Activated CD4-positive, alpha-beta memory T cell treated with anti-CD3 and anti-CD28 coated beads for 36 hours (primary cell): ENCODE measurements at regions not wholly inside any gene's neighbourhood (a gene's known extent, or its start where the extent isn't known, plus 50 kb on each side); places are given as distances from the start of the nearest gene placed in this dataset.
A peak's percentile ranks its signal among the peaks of the same experiment; 100 is the strongest.
"Not testable (repeated sequence)": the region's sequence is repeated elsewhere in the genome, so short reads cannot be mapped to it uniquely, and the experiment has no call there.

ENCODE experiments used
- CTCF ChIA-PET: fragments of 350-600 bp; sonication (Branson Sonifier 250); formaldehyde crosslinking; loops from one replicate; lab custom pipeline; 2021; ENCODE audit warnings: antibody characterized with exemption, inconsistent platforms; lab: Charles Lee
- POLR2A ChIA-PET: fragments of 350-600 bp; sonication (Branson Sonifier 250); formaldehyde crosslinking; loops from one replicate; lab custom pipeline; 2021; ENCODE audit warnings: antibody characterized with exemption; lab: Charles Lee
- DNase-seq: peaks from one replicate; pipeline ENCODE4 v3.0.0-alpha.2; 2020
- H3K27ac Mint-ChIP-seq: one replicate; pipeline ENCODE4 v1.8.0; 2021; ENCODE audit warnings: mixed read lengths
- H3K27me3 Mint-ChIP-seq: one replicate; pipeline ENCODE4 v1.8.0; 2021; ENCODE audit warnings: mixed read lengths
- H3K36me3 Mint-ChIP-seq: one replicate; pipeline ENCODE4 v1.8.0; 2021; ENCODE audit warnings: mixed read lengths
- H3K4me1 Mint-ChIP-seq: one replicate; pipeline ENCODE4 v1.8.0; 2021; ENCODE audit warnings: low read depth, mixed read lengths
- H3K4me3 Mint-ChIP-seq: one replicate; pipeline ENCODE4 v1.8.0; 2021; ENCODE audit warnings: mild to moderate bottlenecking, mixed read lengths
- H3K9me3 Mint-ChIP-seq: one replicate; pipeline ENCODE4 v1.8.0; 2021; ENCODE audit warnings: mixed read lengths
- intact Hi-C: fragments of 100-400 bp; cut with micrococcal nuclease; formaldehyde crosslinking; loops from one replicate; pipeline ENCODE4 v1.15.1; 2023

DNA sequence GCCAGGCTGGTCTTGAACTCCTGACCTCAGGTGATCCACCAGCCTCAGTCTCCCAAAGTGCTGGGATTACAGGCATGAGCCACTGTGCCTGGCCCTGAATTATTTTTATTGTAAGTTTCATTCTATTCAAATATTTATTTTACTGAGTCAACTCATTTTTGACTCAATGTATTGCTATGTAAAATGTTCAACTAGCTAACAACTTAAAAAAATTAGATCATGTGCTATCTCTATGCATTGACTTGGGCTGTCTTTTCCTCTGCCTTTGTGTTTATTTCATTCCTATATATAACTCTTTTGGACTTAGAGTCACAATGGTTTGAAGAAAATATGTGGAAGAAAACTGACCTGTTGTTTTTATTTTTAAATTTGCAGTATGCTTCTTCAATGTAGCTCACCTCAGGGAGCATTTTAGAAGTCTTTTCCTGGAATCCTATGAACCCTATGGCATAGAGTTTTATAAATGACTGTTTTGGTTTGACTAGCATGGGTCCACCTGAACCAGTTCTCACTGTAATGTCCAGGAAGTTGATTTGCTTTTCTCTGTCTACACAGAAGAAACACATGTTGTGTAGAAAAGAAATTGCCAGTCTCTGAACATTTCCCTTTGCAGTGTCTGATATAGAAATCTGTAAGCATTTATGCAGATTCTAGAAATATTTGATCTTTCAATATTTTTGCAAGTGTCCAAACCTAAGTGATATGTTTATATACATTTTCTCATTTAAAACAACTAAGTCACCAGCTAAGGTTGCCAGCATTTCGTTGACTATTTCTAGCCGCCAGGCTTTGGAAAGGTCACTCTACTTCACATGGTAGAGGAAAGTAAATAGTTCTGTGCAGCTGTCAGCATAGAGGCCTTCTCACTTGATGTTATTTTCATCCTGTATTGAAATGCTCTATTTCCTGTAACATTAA lies 138.8 kb downstream of the PCSK1 start:
- no peak overlapping the region for H3K27ac Mint-ChIP-seq
- intact Hi-C loops: no loop called here
- CTCF ChIA-PET: no interaction called here
- peaks cover 12% of the 10 kb centered on the region for H3K27me3 Mint-ChIP-seq
- H3K9me3 Mint-ChIP-seq: peaks cover 7% of the 10 kb centered on the region
- POLR2A ChIA-PET: no interaction called here
- H3K36me3 Mint-ChIP-seq: peaks cover 2% of the 10 kb centered on the region
- DNase-seq: no peak
- peaks cover 2% of the 10 kb centered on the region for H3K4me1 Mint-ChIP-seq
- H3K4me3 Mint-ChIP-seq: no peak overlapping the region

- Mint-ChIP-seq H3K27me3 (peaks cover 12% of the 10 kb centered on the region), H3K4me3 (no peak overlapping the region), H3K27ac (no peak overlapping the region), H3K9me3 (peaks cover 9% of the 10 kb centered on the region), H3K36me3 (peaks cover 2% of the 10 kb centered on the region), H3K4me1 (peaks cover 3% of the 10 kb centered on the region)
- DNase-seq: no peak
- intact Hi-C loops: no loop called here
- CTCF ChIA-PET: no interaction called here
- POLR2A ChIA-PET: no interaction called here
Measured at GRCh38 chr5:96292582-96293247, 140.3 kb downstream of the PCSK1 start.

- intact Hi-C loops: loop anchor here (2.0 kb wide), 1 partner anchor 68 kb away; no protein-coding TSS in a partner anchor
- H3K9me3 Mint-ChIP-seq, H3K27ac Mint-ChIP-seq, H3K4me3 Mint-ChIP-seq, POLR2A ChIA-PET, H3K36me3 Mint-ChIP-seq, H3K4me1 Mint-ChIP-seq, CTCF ChIA-PET: not testable (repeated sequence)
- peaks cover 20% of the 10 kb centered on the region for H3K27me3 Mint-ChIP-seq
- peak; percentile 26 for DNase-seq
Measured at GRCh38 chr5:96289287-96289686, 143.8 kb downstream of the PCSK1 start.

- intact Hi-C loops: loop anchor here (2.0 kb wide), 1 partner anchor 68 kb away; no protein-coding TSS in a partner anchor
- POLR2A ChIA-PET: no interaction called here
- Mint-ChIP-seq H3K27me3 (peaks cover 24% of the 10 kb centered on the region), H3K36me3 (peaks cover 2% of the 10 kb centered on the region), H3K27ac (no peak overlapping the region), H3K9me3 (peaks cover 9% of the 10 kb centered on the region), H3K4me3 (no peak overlapping the region), H3K4me1 (peaks cover 6% of the 10 kb centered on the region)
- CTCF ChIA-PET: no interaction called here
- DNase-seq: no peak
Measured at GRCh38 chr5:96288845-96289185, 144.2 kb downstream of the PCSK1 start.

- Mint-ChIP-seq H3K4me3 (no peak overlapping the region), H3K36me3 (peaks cover 2% of the 10 kb centered on the region), H3K4me1 (peaks cover 6% of the 10 kb centered on the region), H3K9me3 (peaks cover 9% of the 10 kb centered on the region), H3K27me3 (peaks cover 29% of the 10 kb centered on the region), H3K27ac (no peak overlapping the region)
- intact Hi-C loops: loop anchor here (2.0 kb wide), 1 partner anchor 68 kb away; no protein-coding TSS in a partner anchor
- DNase-seq: no peak
- ChIA-PET POLR2A (no interaction called here), CTCF (no interaction called here)
Measured at GRCh38 chr5:96288166-96288844, 144.7 kb downstream of the PCSK1 start.

DNA sequence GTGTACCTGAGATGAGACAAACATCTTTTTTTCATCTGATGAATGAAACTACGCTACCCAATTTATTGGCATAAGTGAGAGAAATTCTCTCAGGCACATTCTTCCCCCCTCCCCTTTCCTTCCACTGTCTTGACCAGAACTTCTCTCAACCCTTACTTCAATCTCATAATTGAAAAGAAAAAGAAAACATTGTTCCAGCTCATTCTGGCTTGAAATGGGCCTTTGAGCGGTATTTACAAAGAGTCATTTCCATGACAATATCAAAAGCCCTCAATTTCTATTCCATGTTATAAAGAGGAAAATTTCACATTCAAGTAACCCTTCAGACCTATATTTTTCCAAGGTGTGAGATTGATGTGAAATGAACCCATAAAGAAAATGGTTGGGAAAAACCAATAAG lies 145.9 kb downstream of the PCSK1 start:
- CTCF ChIA-PET: no interaction called here
- no peak for DNase-seq

GRCh38 chr5:96285823-96286222 lies 147.2 kb downstream of the PCSK1 start:
- no peak overlapping the region for H3K4me3 Mint-ChIP-seq
- DNase-seq: no peak
- H3K27me3 Mint-ChIP-seq: peaks cover 31% of the 10 kb centered on the region
- no peak overlapping the region for H3K27ac Mint-ChIP-seq
- ChIA-PET POLR2A (no interaction called here), CTCF (interaction anchor here (0.6 kb wide), 1 partner anchor 98 kb away, joined by 3 read pairs; no protein-coding TSS in a partner anchor)
- H3K9me3 Mint-ChIP-seq: peaks cover 9% of the 10 kb centered on the region
- intact Hi-C loops: no loop called here
- H3K36me3 Mint-ChIP-seq: peaks cover 2% of the 10 kb centered on the region
- H3K4me1 Mint-ChIP-seq: peaks cover 14% of the 10 kb centered on the region

More for the DNA sequence above, 145.9 kb downstream of the PCSK1 start:
- POLR2A ChIA-PET: no interaction called here
- H3K4me3 Mint-ChIP-seq: no peak overlapping the region
- H3K27me3 Mint-ChIP-seq: peaks cover 27% of the 10 kb centered on the region
- intact Hi-C loops: no loop called here
- H3K9me3 Mint-ChIP-seq: peaks cover 9% of the 10 kb centered on the region
- no peak overlapping the region for H3K27ac Mint-ChIP-seq
- peaks cover 6% of the 10 kb centered on the region for H3K4me1 Mint-ChIP-seq
- peaks cover 2% of the 10 kb centered on the region for H3K36me3 Mint-ChIP-seq

GRCh38 chr5:96284727-96285389 lies 148.2 kb downstream of the PCSK1 start:
- ChIA-PET CTCF (interaction anchor here (1.2 kb wide), 1 partner anchor 51 kb away, joined by 3 read pairs; no protein-coding TSS in a partner anchor), POLR2A (no interaction called here)
- H3K4me3 Mint-ChIP-seq: no peak overlapping the region
- H3K27ac Mint-ChIP-seq: no peak overlapping the region
- H3K9me3 Mint-ChIP-seq: peaks cover 6% of the 10 kb centered on the region
- DNase-seq: no peak
- intact Hi-C loops: loop anchor here (5.0 kb wide), 2 partner anchors 523 to 638 kb away; partner anchors contain the start of gene RFESD
- peaks cover 24% of the 10 kb centered on the region for H3K4me1 Mint-ChIP-seq
- H3K36me3 Mint-ChIP-seq: peaks cover 2% of the 10 kb centered on the region
- H3K27me3 Mint-ChIP-seq: peaks cover 29% of the 10 kb centered on the region

DNA sequence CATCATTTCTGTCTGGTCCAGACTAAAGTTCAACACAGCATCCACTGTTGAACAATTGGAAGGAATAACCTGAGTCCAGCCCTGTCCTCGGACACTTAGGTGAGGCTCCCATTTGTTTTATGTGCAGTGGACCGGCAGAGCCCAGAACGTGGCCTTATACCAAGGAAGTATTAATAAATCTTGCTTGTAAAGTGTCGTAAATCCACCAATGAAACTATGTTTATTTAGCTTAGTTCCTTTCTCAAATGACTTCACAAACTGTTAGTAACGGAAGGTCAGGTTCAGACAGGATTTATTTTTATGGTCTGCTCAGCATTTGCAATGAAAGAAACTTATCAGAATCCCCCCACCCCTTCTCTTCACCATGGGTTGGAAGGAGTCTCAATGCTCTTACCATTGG lies 149.5 kb downstream of the PCSK1 start:
- peaks cover 29% of the 10 kb centered on the region for H3K27me3 Mint-ChIP-seq
- H3K9me3 Mint-ChIP-seq: no peaks in the 10 kb centered on the region
- H3K4me1 Mint-ChIP-seq: peaks cover 26% of the 10 kb centered on the region
- no peak overlapping the region for H3K4me3 Mint-ChIP-seq
- no peak overlapping the region for H3K27ac Mint-ChIP-seq
- ChIA-PET POLR2A (no interaction called here), CTCF (no interaction called here)
- no peak for DNase-seq
- intact Hi-C loops: loop anchor here (5.0 kb wide), 2 partner anchors 521 to 636 kb away; partner anchors contain the start of gene RFESD
- H3K36me3 Mint-ChIP-seq: no peaks in the 10 kb centered on the region

GRCh38 chr5:96282020-96282419 lies 151.0 kb downstream of the PCSK1 start:
- Mint-ChIP-seq H3K4me3 (no peak overlapping the region), H3K27ac (no peak overlapping the region)
- intact Hi-C loops: loop anchor here (5.0 kb wide), 2 partner anchors 520 to 635 kb away; partner anchors contain the start of gene RFESD

DNA sequence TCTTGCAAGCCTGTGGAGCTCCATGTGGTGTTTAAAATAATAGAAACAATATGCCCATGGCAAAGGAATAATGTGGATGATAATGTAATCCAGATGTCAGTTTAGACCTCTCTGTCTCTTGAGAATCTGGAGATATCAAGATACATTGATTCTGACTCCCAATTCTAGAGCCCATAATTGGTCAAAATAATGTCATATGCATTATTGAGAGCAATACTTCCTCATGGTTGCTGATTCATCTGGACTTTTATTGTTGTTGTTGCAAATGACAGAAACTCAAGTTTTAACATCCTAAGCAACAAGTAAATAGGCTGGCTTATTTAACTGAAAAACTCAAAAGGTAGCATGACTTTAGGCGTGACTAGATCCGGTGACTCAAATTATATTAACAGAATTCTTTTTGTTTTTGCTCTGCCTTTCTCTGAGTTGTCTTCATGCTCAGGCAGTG lies 152.1 kb downstream of the PCSK1 start:
- POLR2A ChIA-PET: no interaction called here
- no peak overlapping the region for H3K4me3 Mint-ChIP-seq
- H3K27me3 Mint-ChIP-seq: peaks cover 29% of the 10 kb centered on the region
- peaks cover 26% of the 10 kb centered on the region for H3K4me1 Mint-ChIP-seq
- no peaks in the 10 kb centered on the region for H3K36me3 Mint-ChIP-seq
- CTCF ChIA-PET: interaction anchor here (0.7 kb wide), 1 partner anchor 318 kb away, joined by 3 read pairs; no protein-coding TSS in a partner anchor
- intact Hi-C loops: loop anchor here (1.0 to 5.0 kb wide), 12 partner anchors 23 to 634 kb away; partner anchors contain the start of genes ELL2 and RFESD
- no peak overlapping the region for H3K27ac Mint-ChIP-seq
- no peak for DNase-seq
- H3K9me3 Mint-ChIP-seq: no peaks in the 10 kb centered on the region

More at GRCh38 chr5:96282020-96282419, 151.0 kb downstream of the PCSK1 start:
- POLR2A ChIA-PET: no interaction called here
- CTCF ChIA-PET: no interaction called here
- Mint-ChIP-seq H3K36me3 (no peaks in the 10 kb centered on the region), H3K27me3 (peaks cover 32% of the 10 kb centered on the region), H3K4me1 (peaks cover 26% of the 10 kb centered on the region), H3K9me3 (no peaks in the 10 kb centered on the region)
- no peak for DNase-seq
